Prostate gland (tissue), 2 donors: ENCODE measurements at regions not wholly inside any gene's neighbourhood (a gene's known extent, or its start where the extent isn't known, plus 50 kb on each side); places are given as distances from the start of the nearest gene placed in this dataset.

Experiments used
- CTCF ChIP-seq, 4 experiments: fragments of 200-600 bp in 2 of 4; fragments of 450-650 bp in 2 of 4; sonication (generic) in 2 of 4; IDR thresholded peaks; 1 replicate in 3 of 4; 2 replicates in 1 of 4; pipeline ENCODE4 v1.5.1; 2016 to 2019; ENCODE audit warnings: antibody characterized with exemption in 4 of 4, mild to moderate bottlenecking in 2 of 4, moderate library complexity in 2 of 4
- POLR2A ChIP-seq: fragments of 450-650 bp; IDR thresholded peaks from one replicate; pipeline ENCODE4 v1.6.1; 2016; ENCODE audit warnings: antibody characterized with exemption, mild to moderate bottlenecking
- POLR2AphosphoS5 ChIP-seq: sonication (generic); formaldehyde crosslinking; IDR thresholded peaks from one replicate; pipeline ENCODE4 v1.6.1; 2017; ENCODE audit warnings: antibody characterized with exemption

- no peak for TF ChIP-seq POLR2A
- no peak for TF ChIP-seq CTCF (IDR thresholded peaks at IDR 0.05)
- no peak for TF ChIP-seq POLR2AphosphoS5
Observed at GRCh38 chr13:99703908-99704307, 202.6 kb downstream of the TM9SF2 start.
